NCI-H82 (cell line): ENCODE measurements at regions not wholly inside any gene's neighbourhood (a gene's known extent, or its start where the extent isn't known, plus 50 kb on each side); places are given as distances from the start of the nearest gene placed in this dataset.

Experiments used
- DNase-seq: peaks from one replicate; lab custom pipeline; 2025; lab: John Stamatoyannopoulos, UW

- DNase-seq, result no peak
Observed at GRCh38 chr15:93235269-93235668, 146.3 kb upstream of the RGMA start.

- no peak for DNase-seq
Observed at GRCh38 chr15:93233710-93234109, 144.7 kb upstream of the RGMA start.

GRCh38 chr15:93232845-93233244 is 143.8 kb upstream of the RGMA start:
- no peak for DNase-seq

GRCh38 chr15:93231994-93232393 is 143.0 kb upstream of the RGMA start:
- no peak for DNase-seq

- DNase-seq, result no peak
Observed at GRCh38 chr15:93231261-93231925, 142.4 kb upstream of the RGMA start.

- DNase-seq, result no peak
Observed at GRCh38 chr15:93228546-93228945, 139.5 kb upstream of the RGMA start.

GRCh38 chr15:93223803-93224202 is 134.8 kb upstream of the RGMA start:
- no peak for DNase-seq

- no peak for DNase-seq
Observed at GRCh38 chr15:93221759-93222158, 132.7 kb upstream of the RGMA start.

GRCh38 chr15:93219859-93220420 is 130.9 kb upstream of the RGMA start:
- no peak for DNase-seq

- no peak for DNase-seq
Observed at GRCh38 chr15:93217343-93217742, 128.3 kb upstream of the RGMA start.

- DNase-seq, result no peak
Observed at GRCh38 chr15:93214106-93214505, 125.1 kb upstream of the RGMA start.

- no peak for DNase-seq
Observed at GRCh38 chr15:93213281-93213680, 124.3 kb upstream of the RGMA start.

GRCh38 chr15:93212578-93212977 is 123.6 kb upstream of the RGMA start:
- DNase-seq, result no peak

- DNase-seq, result no peak
Observed at GRCh38 chr15:93210995-93211394, 122.0 kb upstream of the RGMA start.

GRCh38 chr15:93209690-93210445 is 120.9 kb upstream of the RGMA start:
- DNase-seq, result no peak

- DNase-seq, result no peak
Observed at GRCh38 chr15:93206893-93207292, 117.9 kb upstream of the RGMA start.

- DNase-seq, result no peak
Observed at GRCh38 chr15:93205413-93205812, 116.4 kb upstream of the RGMA start.

- DNase-seq, result no peak
Observed at GRCh38 chr15:93203036-93203435, 114.0 kb upstream of the RGMA start.

- DNase-seq, result no peak
Observed at GRCh38 chr15:93202405-93202804, 113.4 kb upstream of the RGMA start.

- no peak for DNase-seq
Observed at GRCh38 chr15:93201940-93202339, 112.9 kb upstream of the RGMA start.

GRCh38 chr15:93200837-93201226 is 111.8 kb upstream of the RGMA start:
- no peak for DNase-seq

- DNase-seq, result no peak
Observed at GRCh38 chr15:93200081-93200836, 111.2 kb upstream of the RGMA start.
